ENCODE measurements at regions not wholly inside any gene's neighbourhood (a gene's known extent, or its start where the extent isn't known, plus 50 kb on each side); places are given as distances from the start of the nearest gene placed in this dataset.
A peak's percentile ranks its signal among the peaks of the same experiment; 100 is the strongest.

DNA sequence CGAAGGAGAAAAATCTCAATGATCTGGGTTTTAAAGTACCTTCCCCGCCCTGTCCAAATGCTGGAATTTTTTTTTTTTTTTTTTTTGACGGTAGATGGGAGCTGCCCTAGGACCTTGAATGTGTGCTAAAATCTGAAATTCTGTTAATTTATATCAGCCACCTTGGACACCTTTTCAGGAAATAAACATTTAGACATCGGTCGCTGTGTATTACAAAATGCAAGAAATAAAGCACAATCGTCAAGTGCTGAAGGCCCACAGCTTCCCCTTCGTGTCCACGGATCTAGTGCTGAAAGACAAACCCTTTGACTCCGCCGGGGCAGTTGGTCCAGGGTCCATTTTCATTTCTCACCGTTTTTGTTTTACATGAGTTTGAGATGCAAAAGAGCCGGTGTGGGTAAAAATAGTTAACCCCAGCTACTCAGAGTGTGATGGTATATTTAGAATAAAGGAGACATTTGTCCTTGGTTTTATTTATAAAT is 90.2 kb upstream of the CHD2 start:
- Histone ChIP-seq H3K4me3 (ENCODE audit: extremely low read depth in 1 of 4, insufficient read depth in 2 of 4, low read depth in 3 of 4, low read length in 4 of 4) (peak overlapping the region; percentile 45 to 75 (median 63)), H3K4me2 (ENCODE audit: insufficient read depth in 1 of 2, low read depth in 2 of 2, low read length in 2 of 2) (peak overlapping the region; percentile 73 to 92), H3K4me1 (replicated peaks in 1 of 4; ENCODE audit: control insufficient read depth in 3 of 4, insufficient read depth in 4 of 4, low read length in 3 of 4) (peaks cover 11 to 16% (median 12%) of the 10 kb centered on the region in 4 experiments; a peak in 6 of 7 replicates), H3K27me3 (replicated peaks in 1 of 4; ENCODE audit: control insufficient read depth in 3 of 4, extremely low read depth in 1 of 4, insufficient read depth in 3 of 4, low read length in 3 of 4) (no peaks in the 10 kb centered on the region), H3K4ac (replicated peaks; ENCODE audit: insufficient read length, low read depth, low read length) (peak overlapping the region; percentile 91), H4K8ac (ENCODE audit: extremely low read depth, insufficient read depth, low read length) (0 out of 2 replicates have a peak overlapping the region, but pooled peaks have one; percentile 100), H4K91ac (replicated peaks; ENCODE audit: insufficient read length, low read length) (peak overlapping the region; percentile 77), H3K36me3 (ENCODE audit: control insufficient read depth in 2 of 4, insufficient read depth in 4 of 4, low read length in 3 of 4) (no peaks in the 10 kb centered on the region), H3K9me3 (ENCODE audit: insufficient read depth in 2 of 2, low read depth in 1 of 2, low read length in 1 of 2) (no peaks in the 10 kb centered on the region), H2AFZ (ENCODE audit: low read length) (no peak overlapping the region), H3K9ac (replicated peaks in 1 of 4; ENCODE audit: extremely low read depth in 1 of 4, low read depth in 3 of 4, low read length in 3 of 4) (peak overlapping the region; percentile 88 to 100 (median 96)), H2BK20ac (ENCODE audit: low read length) (no peak overlapping the region), H2BK5ac (ENCODE audit: low read depth, low read length) (peak overlapping the region; percentile 96), H3K27ac (ENCODE audit: low read depth, low read length) (peak overlapping the region; percentile 99), H2BK12ac (ENCODE audit: low read depth, low read length) (peak overlapping the region; percentile 86; the same call in 1 of the 2 replicates), H4K20me1 (replicated peaks in 1 of 2; ENCODE audit: control insufficient read depth in 1 of 2, insufficient read depth in 2 of 2, low read length in 2 of 2) (no peaks in the 10 kb centered on the region), H3K23me2 (ENCODE audit: low read depth, low read length) (peaks cover 5% of the 10 kb centered on the region; the same call in 1 of the 2 replicates), H3K14ac (ENCODE audit: insufficient read length) (no peak overlapping the region), H3K56ac (replicated peaks; ENCODE audit: insufficient read length, low read depth, low read length) (peak overlapping the region; percentile 55), H2AK5ac (ENCODE audit: low read depth, low read length) (peak overlapping the region; percentile 18; the same call in 1 of the 2 replicates), H3K18ac (ENCODE audit: extremely low read depth, low read length) (peak overlapping the region; percentile 94), H3K23ac (ENCODE audit: insufficient read length) (no peak overlapping the region), H4K5ac (ENCODE audit: insufficient read length, low read depth, low read length) (peak overlapping the region; percentile 96), H2BK120ac (replicated peaks; ENCODE audit: low read depth, low read length) (peak overlapping the region; percentile 13), H3K79me1 (ENCODE audit: low read depth, low read length) (no peaks in the 10 kb centered on the region), H2BK15ac (ENCODE audit: low read length) (no peak overlapping the region), H3K79me2 (ENCODE audit: control insufficient read depth in 1 of 2, insufficient read depth in 2 of 2, low read length in 2 of 2) (no peaks in the 10 kb centered on the region)
- FAIRE-seq (no peak), DNase-seq (ENCODE audit: low read depth in 1 of 2, low spot score in 2 of 2) (no peak)
- ChIA-PET CTCF (ENCODE audit: partially characterized antibody) (interaction anchor here (0.6 to 6.9 kb wide), 11 partner anchors 13 to 221 kb away, joined by 4 to 54 read pairs (median 7); no protein-coding TSS in a partner anchor), POLR2A (ENCODE audit: partially characterized antibody) (interaction anchor here (0.8 to 7.3 kb wide), 25 partner anchors 10 to 301 kb away, joined by 3 to 226 read pairs (median 7); partner anchors contain the start of gene CHD2)
- TF ChIP-seq YY1 (IDR thresholded peaks at IDR 0.05; ENCODE audit: low read depth, low read length) (0 out of 2 replicates have a peak, but pooled peaks have one; percentile 11), GABPA (IDR thresholded peaks at IDR 0.05; ENCODE audit: borderline replicate concordance, insufficient read depth, low read length) (no peak), RNF2 (IDR thresholded peaks at IDR 0.05; ENCODE audit: borderline replicate concordance, low read depth, low read length, missing control alignments, poor library complexity, severe bottlenecking) (no peak), CHD1 (IDR thresholded peaks at IDR 0.05; ENCODE audit: low read depth, low read length) (peak; percentile 81; the same call in 1 of the 2 replicates), TBP (IDR thresholded peaks at IDR 0.05; ENCODE audit: low read depth, low read length) (no peak), HDAC2 (IDR thresholded peaks at IDR 0.05; ENCODE audit: borderline replicate concordance in 1 of 2, low read depth in 2 of 2, low read length in 2 of 2) (0 out of 4 replicates have a peak, but pooled peaks of 1 of the 2 experiments have one; percentile 54)
- TF ChIP-seq, protein P1, sequence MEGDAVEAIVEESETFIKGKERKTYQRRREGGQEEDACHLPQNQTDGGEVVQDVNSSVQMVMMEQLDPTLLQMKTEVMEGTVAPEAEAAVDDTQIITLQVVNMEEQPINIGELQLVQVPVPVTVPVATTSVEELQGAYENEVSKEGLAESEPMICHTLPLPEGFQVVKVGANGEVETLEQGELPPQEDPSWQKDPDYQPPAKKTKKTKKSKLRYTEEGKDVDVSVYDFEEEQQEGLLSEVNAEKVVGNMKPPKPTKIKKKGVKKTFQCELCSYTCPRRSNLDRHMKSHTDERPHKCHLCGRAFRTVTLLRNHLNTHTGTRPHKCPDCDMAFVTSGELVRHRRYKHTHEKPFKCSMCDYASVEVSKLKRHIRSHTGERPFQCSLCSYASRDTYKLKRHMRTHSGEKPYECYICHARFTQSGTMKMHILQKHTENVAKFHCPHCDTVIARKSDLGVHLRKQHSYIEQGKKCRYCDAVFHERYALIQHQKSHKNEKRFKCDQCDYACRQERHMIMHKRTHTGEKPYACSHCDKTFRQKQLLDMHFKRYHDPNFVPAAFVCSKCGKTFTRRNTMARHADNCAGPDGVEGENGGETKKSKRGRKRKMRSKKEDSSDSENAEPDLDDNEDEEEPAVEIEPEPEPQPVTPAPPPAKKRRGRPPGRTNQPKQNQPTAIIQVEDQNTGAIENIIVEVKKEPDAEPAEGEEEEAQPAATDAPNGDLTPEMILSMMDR (IDR thresholded peaks at IDR 0.05; ENCODE audit: control extremely low read depth in 1 of 3, insufficient read depth in 1 of 3, low read depth in 1 of 3, low read length in 3 of 3), result no peak
- 5% methylated on average over 12 of the region's 12 CpGs; no CpG with 5 or more reads in 1 of the 2 experiments for WGBS, 2 experiments (ENCODE audit: extremely low coverage in 1 of 2, insufficient coverage in 1 of 2, insufficient read length in 1 of 2, insufficient replicate concordance in 2 of 2, low coverage in 1 of 2, low lambda C conversion rate in 2 of 2, missing lambda C conversion rate in 1 of 2)
